ENCODE measurements at regions not wholly inside any gene's neighbourhood (a gene's known extent, or its start where the extent isn't known, plus 50 kb on each side); places are given as distances from the start of the nearest gene placed in this dataset.

DNA sequence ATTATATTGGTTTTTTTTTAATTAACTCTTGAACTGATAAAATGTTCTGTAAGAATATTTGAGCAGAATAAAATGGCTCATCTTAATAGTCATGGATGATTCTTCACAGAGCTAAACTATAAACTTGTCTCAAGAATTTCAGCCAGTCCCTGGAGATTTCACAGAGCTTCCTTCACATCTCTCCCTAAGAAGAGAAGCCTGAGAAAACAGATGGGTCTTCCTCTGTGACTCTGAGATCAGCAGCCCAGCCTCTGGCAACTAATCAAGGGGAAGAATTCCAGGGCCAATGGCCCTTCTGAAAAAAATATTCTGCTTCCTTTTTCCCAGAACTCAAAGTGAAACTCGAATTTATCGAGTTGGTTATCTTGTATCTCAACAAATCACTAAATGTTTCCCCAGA, 122.2 kb upstream of the ITGA1 start:
- TF ChIP-seq CTCF (IDR thresholded peaks at IDR 0.05; ENCODE audit: insufficient read depth, low read depth, low read length) (no peak), EZH2 (IDR thresholded peaks at IDR 0.05; ENCODE audit: insufficient read depth, low read length) (no peak)
